ENCODE measurements at regions not wholly inside any gene's neighbourhood (a gene's known extent, or its start where the extent isn't known, plus 50 kb on each side); places are given as distances from the start of the nearest gene placed in this dataset.

DNA sequence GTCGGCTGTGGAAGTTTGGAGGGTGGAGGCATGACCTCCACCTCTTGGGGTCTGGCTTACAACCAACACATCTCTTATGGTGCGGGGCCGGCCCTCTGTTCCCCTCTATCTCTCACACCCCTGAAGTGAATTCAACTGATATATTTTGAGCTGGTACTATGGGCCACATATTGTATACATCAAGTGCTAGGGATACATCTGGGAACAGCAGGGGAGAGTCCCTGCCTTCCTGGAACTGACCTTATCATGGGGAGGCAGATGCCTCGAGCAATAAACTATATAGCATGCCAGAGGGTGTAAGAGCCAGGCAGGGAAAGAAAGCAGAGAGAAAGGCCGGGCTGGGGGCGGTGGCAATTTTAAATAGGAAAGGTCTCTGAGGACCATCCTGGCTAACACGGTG, 60.4 kb upstream of the TRPM1 start:
- no peak for TF ChIP-seq POLR2A (IDR thresholded peaks at IDR 0.05)
- TF ChIP-seq, protein P1, sequence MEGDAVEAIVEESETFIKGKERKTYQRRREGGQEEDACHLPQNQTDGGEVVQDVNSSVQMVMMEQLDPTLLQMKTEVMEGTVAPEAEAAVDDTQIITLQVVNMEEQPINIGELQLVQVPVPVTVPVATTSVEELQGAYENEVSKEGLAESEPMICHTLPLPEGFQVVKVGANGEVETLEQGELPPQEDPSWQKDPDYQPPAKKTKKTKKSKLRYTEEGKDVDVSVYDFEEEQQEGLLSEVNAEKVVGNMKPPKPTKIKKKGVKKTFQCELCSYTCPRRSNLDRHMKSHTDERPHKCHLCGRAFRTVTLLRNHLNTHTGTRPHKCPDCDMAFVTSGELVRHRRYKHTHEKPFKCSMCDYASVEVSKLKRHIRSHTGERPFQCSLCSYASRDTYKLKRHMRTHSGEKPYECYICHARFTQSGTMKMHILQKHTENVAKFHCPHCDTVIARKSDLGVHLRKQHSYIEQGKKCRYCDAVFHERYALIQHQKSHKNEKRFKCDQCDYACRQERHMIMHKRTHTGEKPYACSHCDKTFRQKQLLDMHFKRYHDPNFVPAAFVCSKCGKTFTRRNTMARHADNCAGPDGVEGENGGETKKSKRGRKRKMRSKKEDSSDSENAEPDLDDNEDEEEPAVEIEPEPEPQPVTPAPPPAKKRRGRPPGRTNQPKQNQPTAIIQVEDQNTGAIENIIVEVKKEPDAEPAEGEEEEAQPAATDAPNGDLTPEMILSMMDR (IDR thresholded peaks at IDR 0.05), result no peak
- no peak for TF ChIP-seq POLR2AphosphoS5 (IDR thresholded peaks at IDR 0.05)
- no peak for TF ChIP-seq EP300 (IDR thresholded peaks at IDR 0.05)
